ENCODE measurements at regions not wholly inside any gene's neighbourhood (a gene's known extent, or its start where the extent isn't known, plus 50 kb on each side); places are given as distances from the start of the nearest gene placed in this dataset.

- ATAC-seq: no peak
Observed at GRCh38 chr1:228899421-228899956, 164.2 kb downstream of the RHOU start.

- no peak for ATAC-seq
Observed at GRCh38 chr1:228900099-228900885, 165.0 kb downstream of the RHOU start.

DNA sequence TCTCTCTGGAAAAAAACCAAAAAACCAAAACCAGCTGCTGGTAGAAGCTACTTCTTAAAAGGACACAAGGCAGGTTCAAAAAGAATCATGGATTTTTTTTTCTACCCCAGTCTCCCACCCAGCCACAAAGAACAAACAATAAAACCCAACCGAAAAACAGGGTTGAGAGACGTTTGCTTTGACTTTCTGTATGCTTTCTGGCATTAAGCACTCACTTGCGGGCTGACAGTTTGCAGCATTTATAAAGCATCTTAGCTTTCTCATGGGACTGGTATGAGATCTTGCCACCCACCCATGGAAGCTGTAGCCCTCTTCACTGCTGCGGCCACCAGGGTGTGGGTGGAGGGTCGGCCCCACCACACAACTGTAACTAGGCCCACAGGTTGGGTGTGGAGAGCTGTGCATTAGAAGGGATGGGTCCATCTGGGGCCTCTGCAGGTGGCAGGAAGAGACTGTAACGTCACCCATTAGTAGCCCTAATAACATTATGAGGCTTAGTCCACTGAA lies 165.7 kb downstream of the RHOU start:
- ATAC-seq: no peak

DNA sequence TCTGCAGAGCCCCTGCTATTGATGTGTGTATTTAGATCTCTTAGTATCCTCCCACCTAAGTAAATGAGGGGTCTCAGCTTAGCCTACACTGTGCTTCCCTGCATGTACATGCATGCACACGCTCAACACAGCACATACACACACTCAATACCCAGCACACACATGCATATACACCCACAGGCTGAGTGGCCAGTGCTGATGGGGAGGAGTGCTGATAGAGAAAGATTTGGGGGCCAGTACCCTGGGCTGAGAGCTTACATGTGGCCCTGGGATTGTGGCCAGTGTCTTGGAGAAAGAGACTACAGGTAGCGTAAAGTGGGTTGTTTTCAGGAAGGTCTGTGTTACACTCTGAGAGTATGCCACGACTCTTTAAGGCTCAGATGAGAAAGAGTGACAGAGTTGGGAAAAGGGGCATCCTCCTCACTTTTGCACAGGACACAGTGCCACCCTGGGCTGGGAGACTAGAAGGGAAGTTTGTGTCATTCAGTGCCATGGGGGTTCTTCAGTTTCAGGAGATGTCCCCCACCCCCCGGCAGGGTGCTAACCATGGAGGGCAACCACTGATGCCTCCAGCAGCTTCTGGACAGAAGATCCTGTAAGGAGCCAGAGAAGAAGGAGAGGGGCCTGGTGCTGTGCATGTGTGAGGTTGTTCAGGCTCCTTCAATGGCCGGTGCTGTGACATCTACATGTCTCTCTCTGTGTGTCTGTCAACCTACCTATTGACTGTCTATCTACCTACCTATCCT lies 166.8 kb downstream of the RHOU start:
- ATAC-seq: no peak

GRCh38 chr1:228902781-228903433 lies 167.6 kb downstream of the RHOU start:
- no peak for ATAC-seq

GRCh38 chr1:228903434-228904071 lies 168.3 kb downstream of the RHOU start:
- no peak for ATAC-seq

- no peak for ATAC-seq
Observed at GRCh38 chr1:228904222-228904621, 168.9 kb downstream of the RHOU start.

GRCh38 chr1:228905701-228906101 lies 170.4 kb downstream of the RHOU start:
- no peak for ATAC-seq

DNA sequence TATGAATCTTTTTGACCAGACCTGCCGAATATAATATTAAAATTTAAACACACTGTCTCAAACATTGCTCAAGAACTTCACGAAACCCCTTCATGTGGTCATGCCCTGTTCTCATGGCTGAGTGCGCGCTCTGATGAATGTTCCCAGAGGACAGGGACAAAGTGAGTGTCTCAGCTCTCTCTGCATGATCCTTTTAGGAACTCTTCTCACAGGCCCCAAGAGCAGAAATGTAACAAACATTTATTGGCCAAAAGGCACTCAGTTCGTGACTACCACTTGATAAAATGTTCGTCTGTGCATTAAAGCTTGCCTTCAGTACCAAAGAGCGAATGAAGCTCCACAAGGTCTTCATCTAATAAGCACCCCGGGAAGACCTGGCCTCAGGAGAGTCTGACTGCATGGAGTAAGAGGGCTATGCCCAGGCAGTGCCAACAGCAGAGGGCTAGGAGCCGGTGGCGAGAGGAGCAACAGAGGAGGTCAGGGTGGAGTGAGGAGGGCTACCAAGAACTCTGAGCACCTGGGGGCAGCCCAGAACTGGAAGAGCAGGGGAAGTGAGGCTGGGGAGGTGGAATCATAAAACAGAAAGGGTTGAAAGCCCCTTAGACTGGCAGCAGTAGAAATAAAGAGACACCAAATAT lies 171.1 kb downstream of the RHOU start:
- no peak for ATAC-seq

DNA sequence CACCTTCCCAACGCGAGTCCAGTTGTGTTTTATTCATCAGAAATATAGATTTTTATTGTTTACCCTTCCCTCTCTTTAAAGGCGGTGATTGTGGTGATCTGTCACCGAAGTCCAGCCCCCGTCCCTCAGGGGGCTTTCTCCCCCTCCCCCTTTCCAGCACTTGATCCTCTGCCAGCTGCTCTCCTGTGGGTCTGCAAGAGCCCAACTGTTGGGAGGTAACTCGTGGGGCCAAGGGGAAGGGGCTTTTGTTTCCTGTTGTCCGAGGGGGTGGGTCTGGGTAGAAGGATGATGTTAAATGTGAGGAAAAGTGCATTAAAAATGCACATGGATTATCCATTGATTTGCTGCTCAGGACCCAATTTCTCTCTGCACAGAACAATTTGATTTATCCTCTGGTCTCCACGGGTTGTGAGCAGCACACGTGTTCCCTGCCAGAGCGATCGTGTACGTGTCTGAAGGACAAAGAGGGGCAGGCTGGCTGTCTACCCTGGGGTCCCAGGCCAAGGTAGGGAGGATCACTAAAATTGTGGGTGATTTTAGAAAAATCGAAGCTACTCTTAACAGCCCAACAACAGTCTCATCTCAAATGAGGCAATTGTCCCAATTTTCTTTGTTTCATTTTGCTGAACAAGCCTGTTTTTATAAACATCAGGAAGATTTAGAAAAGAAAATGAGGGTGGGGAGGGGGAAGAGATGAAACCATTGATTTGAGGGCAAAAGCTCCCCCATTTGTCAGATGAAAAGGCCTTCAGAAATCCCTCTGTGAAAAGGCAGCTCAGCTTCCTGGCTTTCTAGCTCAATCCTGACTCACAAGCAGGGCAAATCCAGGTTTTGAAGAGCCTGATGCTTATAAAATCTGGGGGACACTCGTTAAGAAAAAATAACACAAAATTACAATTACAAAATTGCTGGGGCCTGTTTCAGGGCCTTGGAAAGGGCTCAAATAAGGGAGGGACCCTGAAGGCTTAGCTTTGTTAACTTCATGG lies 176.2 kb downstream of the RHOU start:
- ATAC-seq: no peak

- no peak for ATAC-seq
Observed at GRCh38 chr1:228913626-228914414, 178.5 kb downstream of the RHOU start.

DNA sequence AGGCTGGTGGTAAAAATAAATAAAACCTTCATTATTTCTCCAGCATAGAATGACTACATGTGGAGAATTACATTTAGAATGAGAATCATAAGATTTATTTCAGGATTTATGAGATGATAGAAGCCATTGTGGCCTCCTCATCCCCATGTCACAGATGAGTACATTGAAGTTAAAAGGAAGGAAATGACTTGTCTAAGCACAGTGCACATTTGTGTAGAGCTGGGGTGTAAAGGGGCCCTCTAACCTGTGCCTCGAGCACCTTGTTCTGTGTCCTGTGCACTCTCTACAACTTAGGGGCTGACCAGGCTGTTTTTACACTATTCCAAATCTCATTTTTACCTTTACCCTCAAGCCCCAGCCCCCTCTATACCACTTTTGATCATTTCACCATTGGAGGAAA lies 179.4 kb downstream of the RHOU start:
- ATAC-seq: no peak

DNA sequence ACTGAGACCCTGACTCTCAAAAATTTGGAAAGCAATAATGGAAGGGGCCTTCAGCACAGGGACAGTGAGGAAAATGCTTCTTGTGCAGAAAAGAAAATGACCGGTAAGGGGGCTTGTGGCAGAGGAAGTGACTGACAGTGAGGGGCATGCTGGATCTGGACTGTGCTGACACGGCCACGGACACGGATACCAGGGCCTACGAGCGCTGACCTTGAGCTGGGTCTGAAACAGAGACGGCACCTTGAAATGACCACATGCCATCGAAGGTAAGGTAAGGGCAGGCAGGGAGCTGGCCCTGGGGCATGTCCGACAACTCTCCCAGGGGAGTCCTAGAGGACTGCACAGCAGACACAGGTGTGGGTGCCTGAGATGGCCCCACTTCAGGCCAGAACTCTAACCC lies 182.1 kb downstream of the RHOU start:
- no peak for ATAC-seq

DNA sequence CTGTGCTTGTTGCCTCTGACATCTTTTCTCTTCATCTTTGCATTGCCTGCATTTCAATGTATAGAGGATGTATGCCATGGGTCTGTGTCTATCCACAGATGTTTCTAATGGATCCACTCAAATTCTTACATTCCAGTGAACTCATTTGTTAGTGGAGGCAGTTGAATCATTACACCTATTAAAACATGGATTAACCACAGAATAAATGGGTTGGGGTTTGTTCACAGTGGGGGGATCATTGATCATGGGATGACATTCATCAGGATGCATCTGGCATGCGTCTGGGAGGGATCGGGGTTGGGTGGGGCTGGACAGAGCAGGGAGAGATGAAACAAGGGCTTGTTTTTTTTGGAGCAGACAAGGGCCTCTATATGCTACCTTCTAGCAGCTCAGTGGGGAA lies 182.5 kb downstream of the RHOU start:
- no peak for ATAC-seq

DNA sequence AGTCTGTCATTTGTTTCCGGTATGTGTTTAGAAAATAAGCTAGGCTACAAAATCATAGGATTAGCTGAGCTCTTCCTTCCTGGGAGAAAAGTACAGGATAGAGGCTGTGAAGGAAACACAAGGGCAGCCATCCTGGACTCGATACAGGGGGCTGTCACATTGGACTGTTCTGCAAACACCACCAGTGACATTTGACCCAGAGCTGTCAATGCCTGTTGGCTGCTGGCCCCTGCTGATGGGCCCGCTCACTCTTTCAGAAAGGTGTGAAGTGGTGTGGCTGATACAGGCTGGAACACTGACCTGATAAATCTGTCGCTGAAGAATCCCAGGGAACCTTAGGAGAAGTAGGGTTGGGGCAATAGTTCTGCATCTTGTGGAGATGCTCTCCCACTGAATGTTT lies 183.1 kb downstream of the RHOU start:
- ATAC-seq: no peak

DNA sequence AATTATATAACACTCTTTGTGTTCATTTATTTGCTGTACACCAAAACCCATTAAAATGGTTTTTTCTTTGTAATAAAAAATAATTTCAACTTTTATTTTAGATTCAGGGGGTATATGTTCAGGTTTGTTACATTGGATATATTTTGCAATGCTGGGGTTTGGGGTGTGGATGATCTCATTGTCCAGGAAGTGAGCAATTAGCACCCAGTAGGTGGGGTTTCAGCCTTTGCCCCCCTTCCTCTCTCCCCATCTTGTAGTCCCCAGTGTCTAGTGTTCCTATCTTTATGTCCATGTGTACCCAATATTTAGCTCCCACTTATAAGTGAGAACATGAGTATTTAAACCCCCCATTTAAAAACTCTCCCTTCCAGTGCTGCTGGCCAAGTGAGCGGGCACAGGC lies 184.6 kb downstream of the RHOU start:
- ATAC-seq: no peak

DNA sequence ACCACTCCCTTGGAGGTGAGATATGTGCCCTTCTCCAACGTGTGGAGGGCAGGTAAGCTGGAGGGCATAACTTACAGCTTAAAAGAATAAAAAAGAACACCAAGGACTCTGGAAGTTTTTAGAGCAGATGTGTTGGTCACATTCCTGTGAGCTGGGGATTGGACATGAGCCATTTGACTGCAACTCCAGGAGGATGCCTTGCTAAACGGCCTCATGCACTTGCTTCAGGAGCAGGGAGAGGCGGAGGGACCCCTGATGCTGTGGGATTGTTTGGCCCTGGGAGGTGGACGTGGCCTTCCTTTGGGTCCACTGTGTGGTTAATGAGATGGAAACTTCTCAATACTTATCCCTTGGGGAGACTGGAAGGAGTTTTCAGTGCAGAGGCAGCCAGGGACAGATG lies 185.6 kb downstream of the RHOU start:
- no peak for ATAC-seq

DNA sequence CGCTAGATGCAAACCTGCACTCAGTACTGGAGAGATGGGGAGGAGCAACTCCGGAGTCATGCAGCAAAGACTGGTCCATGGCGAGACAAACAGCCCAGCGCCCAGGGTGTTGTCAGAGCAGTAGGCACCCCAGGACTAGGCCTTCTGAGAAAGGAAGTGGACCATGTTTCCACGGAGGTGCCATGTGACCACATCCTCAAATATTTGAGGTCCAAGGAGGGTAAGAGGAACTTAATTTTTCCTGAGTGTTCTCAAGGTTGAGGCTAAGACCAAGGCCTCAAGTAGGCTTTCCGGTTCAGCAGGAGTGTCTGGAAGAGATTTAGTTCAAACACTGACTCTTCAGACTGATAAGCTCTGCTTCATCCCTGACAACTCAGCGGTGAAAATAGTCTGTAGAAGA lies 186.2 kb downstream of the RHOU start:
- ATAC-seq: no peak

- no peak for ATAC-seq
Observed at GRCh38 chr1:228922722-228923376, 187.6 kb downstream of the RHOU start.

Data from activated CD4-positive, CD25-positive, alpha-beta regulatory T cell treated with anti-CD3 and anti-CD28 coated beads, Interleukin-2, amount 50 U/mL, for 24 hours (primary cell).